ENCODE measurements at regions not wholly inside any gene's neighbourhood (a gene's known extent, or its start where the extent isn't known, plus 50 kb on each side); places are given as distances from the start of the nearest gene placed in this dataset.

- no peak overlapping the region for H2AFZ ChIP-seq (replicated peaks; ENCODE audit: low read length, poor library complexity)
- H3K9me1 ChIP-seq (ENCODE audit: insufficient read depth, low read length) = no peaks in the 10 kb centered on the region
- no peak overlapping the region for H2AK5ac ChIP-seq (ENCODE audit: low read depth, low read length)
- H4K5ac ChIP-seq (ENCODE audit: low read depth, low read length) = no peak overlapping the region
- H3K79me1 ChIP-seq (ENCODE audit: low read depth in 1 of 2, low read length in 2 of 2) = no peaks in the 10 kb centered on the region
- H3K9ac ChIP-seq (ENCODE audit: low read depth, low read length) = no peak overlapping the region
- in situ Hi-C loops (cut with MboI; ENCODE audit: low sequenced_read_pairs) = no loop called here
- no peak overlapping the region for H3K4me3 ChIP-seq (ENCODE audit: insufficient read depth, low read depth, low read length)
- no peak overlapping the region for H3K56ac ChIP-seq (ENCODE audit: extremely low read depth, insufficient read depth, low read length)
- no peak overlapping the region for H3K4me2 ChIP-seq (ENCODE audit: low read depth, low read length)
- ATAC-seq (ENCODE audit: low read depth) (no peak), DNase-seq (no peak)
- no CpG with 5 or more reads among the region's 2 CpGs for WGBS, 2 experiments (ENCODE audit: extremely low coverage in 2 of 2, insufficient read length in 1 of 2)
- H3K27me3 ChIP-seq (ENCODE audit: control insufficient read depth, insufficient read depth, low read length) = no peaks in the 10 kb centered on the region
- H3K27ac ChIP-seq (ENCODE audit: insufficient read depth, low read length) = no peak overlapping the region
- no peak overlapping the region for H4K91ac ChIP-seq (ENCODE audit: insufficient read depth, low read depth, low read length)
- H3K18ac ChIP-seq (ENCODE audit: low read depth, low read length) = no peak overlapping the region
- ChIA-PET POLR2A (ENCODE audit: unreplicated experiment) (no interaction called here), CTCF (no interaction called here)
- H3K4ac ChIP-seq (ENCODE audit: low read depth, low read length) = no peak overlapping the region
- dilution Hi-C loops (cut with HindIII; ENCODE audit: low sequenced_read_pairs, unreplicated experiment) = no loop called here
- H3K14ac ChIP-seq (replicated peaks; ENCODE audit: low read depth, low read length) = no peak overlapping the region
- BruUV-seq (replicated peaks) = no TSS peak
- H3K23ac ChIP-seq (ENCODE audit: low read depth, low read length) = no peak overlapping the region
- H4K8ac ChIP-seq (ENCODE audit: low read depth in 2 of 2, low read length in 2 of 2) = no peak overlapping the region
- no peak overlapping the region for H2BK120ac ChIP-seq (ENCODE audit: low read depth, low read length)
- no peak overlapping the region for H2BK15ac ChIP-seq (ENCODE audit: low read depth, low read length)
- intact Hi-C loops (cut with micrococcal nuclease) = no loop called here
- no peak overlapping the region for H2AK9ac ChIP-seq (replicated peaks; ENCODE audit: low read depth, low read length, poor library complexity)
- H2BK20ac ChIP-seq (ENCODE audit: low read depth, low read length) = no peak overlapping the region
- no peaks in the 10 kb centered on the region for H3K4me1 ChIP-seq (ENCODE audit: control insufficient read depth, insufficient read depth, low read length)
- H3K36me3 ChIP-seq (ENCODE audit: control insufficient read depth, insufficient read depth, low read length) = no peaks in the 10 kb centered on the region
- TF ChIP-seq POLR2A (IDR thresholded peaks at IDR 0.05; ENCODE audit: low read depth, low read length) (no peak), MXI1 (IDR thresholded peaks at IDR 0.05; ENCODE audit: borderline replicate concordance, low read depth, low read length) (no peak), MAFK (IDR thresholded peaks at IDR 0.05; ENCODE audit: low read depth, low read length) (no peak), MAZ (IDR thresholded peaks at IDR 0.05; ENCODE audit: borderline replicate concordance, low read depth, low read length) (no peak), CEBPB (IDR thresholded peaks at IDR 0.05; ENCODE audit: low read depth, low read length) (no peak), NFE2L2 (IDR thresholded peaks at IDR 0.05; ENCODE audit: low read depth, low read length) (no peak), CTCF (conservative IDR thresholded peaks at IDR 0.05; ENCODE audit: low read depth, low read length) (no peak), FOS (IDR thresholded peaks at IDR 0.05; ENCODE audit: low read depth, low read length) (no peak), RFX5 (IDR thresholded peaks at IDR 0.05; ENCODE audit: low read depth, low read length) (no peak), ELK1 (IDR thresholded peaks at IDR 0.05; ENCODE audit: borderline replicate concordance, low read depth, low read length) (no peak), BHLHE40 (IDR thresholded peaks at IDR 0.05; ENCODE audit: low read depth, low read length) (no peak), USF2 (IDR thresholded peaks at IDR 0.05; ENCODE audit: low read depth, low read length) (no peak), RAD21 (IDR thresholded peaks at IDR 0.05; ENCODE audit: low read length) (no peak), RCOR1 (IDR thresholded peaks at IDR 0.05; ENCODE audit: insufficient replicate concordance, low read length) (no peak), CHD1 (IDR thresholded peaks at IDR 0.05; ENCODE audit: low read depth, low read length) (no peak)
- H3K9me3 ChIP-seq (ENCODE audit: control insufficient read depth, insufficient read depth, low read length) = no peaks in the 10 kb centered on the region
- no peak overlapping the region for H2BK5ac ChIP-seq (ENCODE audit: low read depth, low read length, poor library complexity, severe bottlenecking)
- no peaks in the 10 kb centered on the region for H4K20me1 ChIP-seq (ENCODE audit: insufficient read depth, low read length)
These were observed 785.6 kb downstream of the NTRK3 start for GRCh38 chr15:87470923-87471322.
